ENCODE measurements at regions not wholly inside any gene's neighbourhood (a gene's known extent, or its start where the extent isn't known, plus 50 kb on each side); places are given as distances from the start of the nearest gene placed in this dataset.

DNA sequence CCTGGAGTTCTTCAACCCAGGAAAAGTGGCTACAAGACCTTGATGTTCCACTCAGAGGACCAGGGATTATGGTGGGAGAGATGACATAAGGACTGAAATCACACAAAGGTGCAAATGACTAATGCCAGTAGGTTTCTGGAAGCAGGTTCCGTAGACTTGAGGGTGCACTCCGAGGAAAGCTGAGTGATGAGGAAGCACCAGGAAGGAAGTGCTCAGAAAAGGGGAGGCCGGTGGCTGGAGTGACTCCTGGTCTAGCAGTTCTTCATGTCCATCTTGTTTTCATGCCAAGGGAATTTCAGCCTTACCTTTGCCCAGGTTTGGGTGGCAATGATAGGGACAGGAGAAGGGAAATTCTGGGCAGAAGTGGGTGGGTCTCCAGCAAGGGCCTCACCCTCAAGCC, 74.5 kb downstream of the TMEM17 start:
- H3K4me3 ChIP-seq (replicated peaks in 1 of 2; ENCODE audit: low read depth in 1 of 2, low read length in 2 of 2), result no peak overlapping the region
- H4K20me1 ChIP-seq (ENCODE audit: insufficient read depth), result no peaks in the 10 kb centered on the region
- no peak for DNase-seq (ENCODE audit: low read depth, low spot score)
- no peaks in the 10 kb centered on the region for H3K4me1 ChIP-seq (ENCODE audit: control insufficient read depth in 1 of 2, insufficient read depth in 2 of 2, low read length in 2 of 2)
- TF ChIP-seq TCF7L2 (IDR thresholded peaks at IDR 0.05; ENCODE audit: borderline replicate concordance, extremely low read depth, insufficient read depth, insufficient read length) (no peak), POLR2A (IDR thresholded peaks at IDR 0.05; ENCODE audit: borderline replicate concordance, extremely low read depth, insufficient read depth, insufficient read length) (no peak), EZH2phosphoT487 (IDR thresholded peaks at IDR 0.05; ENCODE audit: borderline replicate concordance) (no peak), SRF (IDR thresholded peaks at IDR 0.05; ENCODE audit: low read depth) (no peak), EGR1 (IDR thresholded peaks at IDR 0.05; ENCODE audit: low read depth) (no peak), POLR2AphosphoS5 (IDR thresholded peaks at IDR 0.05; ENCODE audit: low read depth, low read length) (no peak), RAD21 (IDR thresholded peaks at IDR 0.05; ENCODE audit: low read depth) (no peak), ZNF274 (IDR thresholded peaks at IDR 0.05; ENCODE audit: low read depth, low read length) (no peak)
- TF ChIP-seq, protein P1, sequence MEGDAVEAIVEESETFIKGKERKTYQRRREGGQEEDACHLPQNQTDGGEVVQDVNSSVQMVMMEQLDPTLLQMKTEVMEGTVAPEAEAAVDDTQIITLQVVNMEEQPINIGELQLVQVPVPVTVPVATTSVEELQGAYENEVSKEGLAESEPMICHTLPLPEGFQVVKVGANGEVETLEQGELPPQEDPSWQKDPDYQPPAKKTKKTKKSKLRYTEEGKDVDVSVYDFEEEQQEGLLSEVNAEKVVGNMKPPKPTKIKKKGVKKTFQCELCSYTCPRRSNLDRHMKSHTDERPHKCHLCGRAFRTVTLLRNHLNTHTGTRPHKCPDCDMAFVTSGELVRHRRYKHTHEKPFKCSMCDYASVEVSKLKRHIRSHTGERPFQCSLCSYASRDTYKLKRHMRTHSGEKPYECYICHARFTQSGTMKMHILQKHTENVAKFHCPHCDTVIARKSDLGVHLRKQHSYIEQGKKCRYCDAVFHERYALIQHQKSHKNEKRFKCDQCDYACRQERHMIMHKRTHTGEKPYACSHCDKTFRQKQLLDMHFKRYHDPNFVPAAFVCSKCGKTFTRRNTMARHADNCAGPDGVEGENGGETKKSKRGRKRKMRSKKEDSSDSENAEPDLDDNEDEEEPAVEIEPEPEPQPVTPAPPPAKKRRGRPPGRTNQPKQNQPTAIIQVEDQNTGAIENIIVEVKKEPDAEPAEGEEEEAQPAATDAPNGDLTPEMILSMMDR (IDR thresholded peaks at IDR 0.05 in 2 of 3, conservative IDR thresholded peaks at IDR 0.05 in 1 of 3; ENCODE audit: borderline replicate concordance in 1 of 3, insufficient read depth in 1 of 3, low read depth in 2 of 3, low read length in 2 of 3), result no peak
- TF ChIP-seq, protein P2, sequence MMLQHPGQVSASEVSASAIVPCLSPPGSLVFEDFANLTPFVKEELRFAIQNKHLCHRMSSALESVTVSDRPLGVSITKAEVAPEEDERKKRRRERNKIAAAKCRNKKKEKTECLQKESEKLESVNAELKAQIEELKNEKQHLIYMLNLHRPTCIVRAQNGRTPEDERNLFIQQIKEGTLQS (IDR thresholded peaks at IDR 0.05), result no peak
- TF ChIP-seq, protein P3, sequence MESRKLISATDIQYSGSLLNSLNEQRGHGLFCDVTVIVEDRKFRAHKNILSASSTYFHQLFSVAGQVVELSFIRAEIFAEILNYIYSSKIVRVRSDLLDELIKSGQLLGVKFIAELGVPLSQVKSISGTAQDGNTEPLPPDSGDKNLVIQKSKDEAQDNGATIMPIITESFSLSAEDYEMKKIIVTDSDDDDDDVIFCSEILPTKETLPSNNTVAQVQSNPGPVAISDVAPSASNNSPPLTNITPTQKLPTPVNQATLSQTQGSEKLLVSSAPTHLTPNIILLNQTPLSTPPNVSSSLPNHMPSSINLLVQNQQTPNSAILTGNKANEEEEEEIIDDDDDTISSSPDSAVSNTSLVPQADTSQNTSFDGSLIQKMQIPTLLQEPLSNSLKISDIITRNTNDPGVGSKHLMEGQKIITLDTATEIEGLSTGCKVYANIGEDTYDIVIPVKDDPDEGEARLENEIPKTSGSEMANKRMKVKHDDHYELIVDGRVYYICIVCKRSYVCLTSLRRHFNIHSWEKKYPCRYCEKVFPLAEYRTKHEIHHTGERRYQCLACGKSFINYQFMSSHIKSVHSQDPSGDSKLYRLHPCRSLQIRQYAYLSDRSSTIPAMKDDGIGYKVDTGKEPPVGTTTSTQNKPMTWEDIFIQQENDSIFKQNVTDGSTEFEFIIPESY (IDR thresholded peaks at IDR 0.05; ENCODE audit: extremely low read depth, insufficient replicate concordance, low read length), result no peak
- H3K79me2 ChIP-seq (ENCODE audit: insufficient read depth, low read length), result no peaks in the 10 kb centered on the region
- H3K9ac ChIP-seq (ENCODE audit: low read length), result no peak overlapping the region
- H3K27me3 ChIP-seq (ENCODE audit: insufficient read depth, low read length), result no peaks in the 10 kb centered on the region
- H3K9me3 ChIP-seq (ENCODE audit: control insufficient read depth in 1 of 2, insufficient read depth in 1 of 2, low read depth in 1 of 2, low read length in 2 of 2), result no peaks in the 10 kb centered on the region
- no peak overlapping the region for H3K4me2 ChIP-seq (ENCODE audit: low read length)
- RAD21 ChIA-PET (ENCODE audit: low non-redundant PET in 1 of 2, low total read pairs in 2 of 2, uncharacterized antibody in 2 of 2, unreplicated experiment in 2 of 2), result no interaction called here
- H3K27ac ChIP-seq (ENCODE audit: low read depth, low read length), result no peak overlapping the region
- H3K36me3 ChIP-seq (ENCODE audit: control insufficient read depth in 1 of 2, insufficient read depth in 2 of 2, low read length in 2 of 2), result no peaks in the 10 kb centered on the region
- no peak overlapping the region for H2AFZ ChIP-seq (ENCODE audit: low read depth, low read length, poor library complexity, severe bottlenecking)
- POLR2A ChIA-PET, result no interaction called here
- BruUV-seq (replicated peaks), result no TSS peak
- H3K9me2 ChIP-seq (ENCODE audit: insufficient read depth), result no peaks in the 10 kb centered on the region
- intact Hi-C loops (cut with micrococcal nuclease), result no loop called here
- CTCF ChIA-PET, result no interaction called here
- no peak for ATAC-seq

All from HCT116 (cell line).